H9 (cell line): ENCODE measurements at regions not wholly inside any gene's neighbourhood (a gene's known extent, or its start where the extent isn't known, plus 50 kb on each side); places are given as distances from the start of the nearest gene placed in this dataset.
A peak's percentile ranks its signal among the peaks of the same experiment; 100 is the strongest.

Experiments used
- DNase-seq: peaks from one replicate; pipeline ENCODE4 v3.0.0-alpha.2; 2017
- H2AFZ ChIP-seq: one replicate; pipeline ENCODE4 v1.6.1; 2013; ENCODE audit warnings: mild to moderate bottlenecking, low read length, control low read depth, moderate library complexity
- H2AK5ac ChIP-seq: 2 replicates; pipeline ENCODE4 v1.6.1; 2013; ENCODE audit warnings: low read length, control low read depth, mixed read lengths; ENCODE audit not compliant: insufficient read length
- H2BK120ac ChIP-seq: one replicate; pipeline ENCODE4 v1.6.1; 2013; ENCODE audit warnings: low read depth, mild to moderate bottlenecking, low read length, control low read depth, inconsistent platforms; ENCODE audit not compliant: poor library complexity, severe bottlenecking
- H2BK12ac ChIP-seq: 2 replicates; pipeline ENCODE4 v1.6.1; 2013; ENCODE audit warnings: low read length, control low read depth, mixed read lengths, low read depth; ENCODE audit not compliant: insufficient read length
- H2BK15ac ChIP-seq: 2 replicates; pipeline ENCODE4 v1.6.1; 2013; ENCODE audit warnings: low read depth, low read length, control low read depth
- H2BK20ac ChIP-seq: one replicate; pipeline ENCODE4 v1.6.1; 2013; ENCODE audit warnings: low read depth, mild to moderate bottlenecking, low read length, control low read depth, inconsistent platforms; ENCODE audit not compliant: poor library complexity, severe bottlenecking
- H2BK5ac ChIP-seq: 2 replicates; pipeline ENCODE4 v1.6.1; 2013; ENCODE audit warnings: low read length, control low read depth, mixed read lengths; ENCODE audit not compliant: insufficient read length
- H3K14ac ChIP-seq: 2 replicates; pipeline ENCODE4 v1.6.1; 2013; ENCODE audit warnings: low read length, control low read depth; ENCODE audit not compliant: insufficient read depth
- H3K18ac ChIP-seq: 2 replicates; pipeline ENCODE4 v1.6.1; 2013; ENCODE audit warnings: low read depth, mild to moderate bottlenecking, mixed read lengths, low read length, control low read depth; ENCODE audit not compliant: insufficient read length
- H3K23ac ChIP-seq: 2 replicates; pipeline ENCODE4 v1.6.1; 2013; ENCODE audit warnings: low read length, control low read depth, mixed read lengths, low read depth; ENCODE audit not compliant: insufficient read length
- H3K23me2 ChIP-seq: 2 replicates; pipeline ENCODE4 v1.6.1; 2013; ENCODE audit warnings: low read depth, mild to moderate bottlenecking, mixed read lengths, low read length, control low read depth; ENCODE audit not compliant: insufficient read length, poor library complexity, severe bottlenecking
- H3K27ac ChIP-seq: 2 replicates; pipeline ENCODE4 v1.5.1; 2013; ENCODE audit warnings: low read length, control low read depth, mixed read lengths, low read depth; ENCODE audit not compliant: insufficient read length
- H3K27me3 ChIP-seq: 2 replicates; pipeline ENCODE4 v1.6.1; 2013; ENCODE audit warnings: low read length, control low read depth, inconsistent platforms; ENCODE audit not compliant: insufficient read depth
- H3K4ac ChIP-seq: 2 replicates; pipeline ENCODE4 v1.6.1; 2013; ENCODE audit warnings: low read depth, mild to moderate bottlenecking, control low read depth, inconsistent platforms, low read length, moderate library complexity
- H3K4me1 ChIP-seq: 2 replicates; pipeline ENCODE4 v1.6.1; 2013; ENCODE audit warnings: low read length, control low read depth, inconsistent platforms; ENCODE audit not compliant: insufficient read depth
- H3K4me2 ChIP-seq: 2 replicates; pipeline ENCODE4 v1.6.1; 2013; ENCODE audit warnings: low read length, control low read depth, mixed read lengths; ENCODE audit not compliant: insufficient read length, insufficient read depth
- H3K56ac ChIP-seq: 2 replicates; pipeline ENCODE4 v1.6.1; 2013; ENCODE audit warnings: low read depth, mild to moderate bottlenecking, mixed read lengths, low read length, control low read depth; ENCODE audit not compliant: insufficient read length
- H3K79me1 ChIP-seq: 2 replicates; pipeline ENCODE4 v1.6.1; 2013; ENCODE audit warnings: low read depth, mild to moderate bottlenecking, moderate library complexity, low read length, control low read depth, inconsistent platforms; ENCODE audit not compliant: insufficient read depth, poor library complexity, severe bottlenecking
- H3K79me2 ChIP-seq: 2 replicates; pipeline ENCODE4 v1.6.1; 2013; ENCODE audit warnings: low read length, control low read depth, inconsistent platforms; ENCODE audit not compliant: insufficient read depth
- H3K9ac ChIP-seq: 2 replicates; pipeline ENCODE4 v1.6.1; 2013; ENCODE audit warnings: low read length, control low read depth, mixed read lengths; ENCODE audit not compliant: insufficient read length; ENCODE audit errors: extremely low read depth
- H3K9me3 ChIP-seq: one replicate; pipeline ENCODE4 v1.6.1; 2013; ENCODE audit warnings: low read depth, low read length, inconsistent platforms; ENCODE audit not compliant: control insufficient read depth
- H3T11ph ChIP-seq: one replicate; pipeline ENCODE4 v1.6.1; 2013; ENCODE audit warnings: mild to moderate bottlenecking, low read length, control low read depth, inconsistent platforms
- H4K20me1 ChIP-seq: one replicate; pipeline ENCODE4 v1.6.1; 2013; ENCODE audit not compliant: control insufficient read depth, insufficient read length, insufficient read depth
- H4K5ac ChIP-seq: 2 replicates; pipeline ENCODE4 v1.6.1; 2013; ENCODE audit warnings: low read depth, mild to moderate bottlenecking, mixed read lengths, low read length, control low read depth; ENCODE audit not compliant: insufficient read length
- H4K8ac ChIP-seq: replicated peaks from 2 replicates; pipeline ENCODE4 v1.6.1; 2013; ENCODE audit warnings: low read length, control low read depth, mixed read lengths, low read depth; ENCODE audit not compliant: insufficient read length
- H4K91ac ChIP-seq: 2 replicates; pipeline ENCODE4 v1.6.1; 2013; ENCODE audit warnings: low read depth, mild to moderate bottlenecking, moderate library complexity, mixed read lengths, low read length, control low read depth; ENCODE audit not compliant: insufficient read length
- H3K27ac Mint-ChIP-seq, 3 experiments: 2 replicates in 2 of 3; 3 replicates in 1 of 3; pipeline ENCODE4 v1.8.0; 2020 to 2021; ENCODE audit warnings: mixed read lengths in 3 of 3, mild to moderate bottlenecking in 1 of 3, moderate library complexity in 1 of 3
- H3K27me3 Mint-ChIP-seq: 2 replicates; pipeline ENCODE4 v1.8.0; 2021; ENCODE audit warnings: low read depth, mild to moderate bottlenecking, moderate library complexity, mixed read lengths
- H3K36me3 Mint-ChIP-seq, 3 experiments: 2 replicates in 2 of 3; 3 replicates in 1 of 3; pipeline ENCODE4 v1.8.0; 2020 to 2021; ENCODE audit warnings: low read depth in 3 of 3, mixed read lengths in 3 of 3; ENCODE audit not compliant: insufficient read depth in 1 of 3
- H3K4me1 Mint-ChIP-seq, 2 experiments: 2 replicates each; pipeline ENCODE4 v1.8.0; 2020; ENCODE audit warnings: mixed read lengths in 2 of 2
- H3K4me3 Mint-ChIP-seq, 2 experiments: 2 replicates in 1 of 2; 3 replicates in 1 of 2; pipeline ENCODE4 v1.8.0; 2020 to 2021; ENCODE audit warnings: mild to moderate bottlenecking in 2 of 2, mixed read lengths in 2 of 2, moderate library complexity in 1 of 2
- H3K9me3 Mint-ChIP-seq, 2 experiments: 2 replicates in 1 of 2; 3 replicates in 1 of 2; pipeline ENCODE4 v1.8.0; 2020; ENCODE audit warnings: mild to moderate bottlenecking in 2 of 2, mixed read lengths in 2 of 2, moderate library complexity in 1 of 2
- CTCF ChIP-seq: fragments of 200-600 bp; sonication (generic); conservative IDR thresholded peaks from 3 replicates; pipeline ENCODE4 v1.8.0; 2021; ENCODE audit warnings: antibody characterized with exemption, mild to moderate bottlenecking
- WGBS: extraction: QIAGEN DNeasy Blood & Tissue Kit; methylation state at CpG from one replicate; pipeline ENCODE4 v1.1.7; 2013; ENCODE audit warnings: missing lambda C conversion rate, low lambda C conversion rate, mixed read lengths; ENCODE audit not compliant: insufficient read length; ENCODE audit errors: extremely low coverage; 5-methylcytosine and 5-hydroxymethylcytosine counted together

DNA sequence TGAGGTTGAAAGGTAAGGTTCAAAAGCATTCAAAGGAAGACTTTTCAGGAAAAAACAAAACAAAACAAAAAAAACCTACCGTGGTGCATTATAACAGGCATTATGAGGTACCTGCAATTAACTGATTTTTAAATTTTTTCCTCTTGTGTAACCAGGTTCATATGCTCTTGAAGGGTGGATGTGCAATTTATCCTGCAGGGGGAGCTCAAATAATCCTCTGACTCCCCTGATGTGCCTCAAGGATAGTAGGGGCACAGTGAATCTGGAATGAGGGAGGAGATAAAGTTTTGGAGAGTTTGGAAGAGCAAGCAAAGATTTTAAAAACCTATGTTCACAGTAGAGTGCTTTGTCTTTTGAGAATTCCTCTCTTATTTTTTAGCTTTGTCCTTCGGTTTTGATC, 1349.4 kb downstream of the CDH8 start:
- Mint-ChIP-seq H3K9me3 (peaks cover 2 to 7% of the 10 kb centered on the region in 2 experiments; a peak in 3 of 5 replicates), H3K27ac (no peak overlapping the region; a peak in 1 of 7 replicates), H3K36me3 (no peaks in the 10 kb centered on the region), H3K27me3 (no peaks in the 10 kb centered on the region), H3K4me1 (no peaks in the 10 kb centered on the region), H3K4me3 (no peak overlapping the region)
- no peaks in the 10 kb centered on the region for H3K79me1 ChIP-seq
- no peak overlapping the region for H3K4ac ChIP-seq
- DNase-seq = no peak
- peak; percentile 71 for TF ChIP-seq CTCF
- no peaks in the 10 kb centered on the region for H3K27me3 ChIP-seq
- no peaks in the 10 kb centered on the region for H3K23me2 ChIP-seq
- no peak overlapping the region for H3T11ph ChIP-seq
- H2BK12ac ChIP-seq = no peak overlapping the region
- H4K5ac ChIP-seq = no peak overlapping the region
- H4K20me1 ChIP-seq = no peaks in the 10 kb centered on the region
- no peak overlapping the region for H3K14ac ChIP-seq
- H4K8ac ChIP-seq = no peak overlapping the region
- H2AK5ac ChIP-seq = no peak overlapping the region
- H3K9me3 ChIP-seq = no peaks in the 10 kb centered on the region
- no peak overlapping the region for H2BK120ac ChIP-seq
- no peak overlapping the region for H2AFZ ChIP-seq
- no peak overlapping the region for H4K91ac ChIP-seq
- H3K18ac ChIP-seq = no peak overlapping the region
- no peak overlapping the region for H3K27ac ChIP-seq
- H2BK5ac ChIP-seq = no peak overlapping the region
- WGBS = no CpG with 5 or more reads among the region's 2 CpGs
- H3K56ac ChIP-seq = no peak overlapping the region
- no peak overlapping the region for H2BK15ac ChIP-seq
- H3K79me2 ChIP-seq = no peaks in the 10 kb centered on the region
- no peak overlapping the region for H3K9ac ChIP-seq
- H3K23ac ChIP-seq = no peak overlapping the region
- H2BK20ac ChIP-seq = no peak overlapping the region
- H3K4me1 ChIP-seq = no peaks in the 10 kb centered on the region
- no peak overlapping the region for H3K4me2 ChIP-seq
